Stimulated activated CD4-positive, alpha-beta T cell treated with anti-CD3 and anti-CD28 coated beads, Interleukin-4, amount 100 ng/mL, for 1 hour (primary cell): ENCODE measurements at regions not wholly inside any gene's neighbourhood (a gene's known extent, or its start where the extent isn't known, plus 50 kb on each side); places are given as distances from the start of the nearest gene placed in this dataset.
"Not testable (repeated sequence)": the region's sequence is repeated elsewhere in the genome, so short reads cannot be mapped to it uniquely, and the experiment has no call there.

Source experiments
- DNase-seq: peaks from one replicate; pipeline ENCODE4 v3.0.0-alpha.2; 2020

GRCh38 chr16:79404571-79404970 is 196.0 kb downstream of the MAF start:
- DNase-seq = no peak

- no peak for DNase-seq
Observed at GRCh38 chr16:79403534-79403933, 197.0 kb downstream of the MAF start.

- no peak for DNase-seq
Observed at GRCh38 chr16:79402920-79403319, 197.6 kb downstream of the MAF start.

GRCh38 chr16:79402356-79402755 is 198.2 kb downstream of the MAF start:
- DNase-seq = no peak

GRCh38 chr16:79401782-79402181 is 198.8 kb downstream of the MAF start:
- no peak for DNase-seq

- DNase-seq = no peak
Observed at GRCh38 chr16:79401157-79401556, 199.4 kb downstream of the MAF start.

GRCh38 chr16:79400462-79401149 is 199.9 kb downstream of the MAF start:
- no peak for DNase-seq

GRCh38 chr16:79395591-79395990 is 204.9 kb downstream of the MAF start:
- no peak for DNase-seq

- DNase-seq = no peak
Observed at GRCh38 chr16:79394206-79394605, 206.3 kb downstream of the MAF start.

- DNase-seq = no peak
Observed at GRCh38 chr16:79393564-79393963, 207.0 kb downstream of the MAF start.

- no peak for DNase-seq
Observed at GRCh38 chr16:79393127-79393526, 207.4 kb downstream of the MAF start.

- no peak for DNase-seq
Observed at GRCh38 chr16:79392081-79392480, 208.5 kb downstream of the MAF start.

- DNase-seq = no peak
Observed at GRCh38 chr16:79391395-79391794, 209.1 kb downstream of the MAF start.

GRCh38 chr16:79390481-79391051 is 210.0 kb downstream of the MAF start:
- DNase-seq = no peak

- no peak for DNase-seq
Observed at GRCh38 chr16:79388396-79388795, 212.1 kb downstream of the MAF start.

GRCh38 chr16:79386299-79386698 is 214.2 kb downstream of the MAF start:
- no peak for DNase-seq

GRCh38 chr16:79381603-79382042 is 218.9 kb downstream of the MAF start:
- no peak for DNase-seq

- DNase-seq = peak; percentile 6
Observed at GRCh38 chr16:79380995-79381602, 219.4 kb downstream of the MAF start.

GRCh38 chr16:79379095-79379494 is 221.4 kb downstream of the MAF start:
- DNase-seq = no peak

- not testable (repeated sequence) for DNase-seq
Observed at GRCh38 chr16:79377082-79377481, 223.5 kb downstream of the MAF start.

GRCh38 chr16:79375351-79375750 is 225.2 kb downstream of the MAF start:
- no peak for DNase-seq

GRCh38 chr16:79372503-79373184 is 227.9 kb downstream of the MAF start:
- peak; percentile 26 for DNase-seq

- no peak for DNase-seq
Observed at GRCh38 chr16:79370736-79371135, 229.8 kb downstream of the MAF start.

- DNase-seq = no peak
Observed at GRCh38 chr16:79369796-79370195, 230.7 kb downstream of the MAF start.
